Activated naive CD4-positive, alpha-beta T cell treated with anti-CD3 and anti-CD28 coated beads, Interleukin-2, amount 10 ng/mL, durations not matched to agents 7 days and 5 days (primary cell): ENCODE measurements at regions not wholly inside any gene's neighbourhood (a gene's known extent, or its start where the extent isn't known, plus 50 kb on each side); places are given as distances from the start of the nearest gene placed in this dataset.

ENCODE experiments used
- CTCF ChIA-PET: fragments of 350-600 bp; sonication (Branson Sonifier 250); formaldehyde crosslinking; loops from one replicate; lab custom pipeline; 2021; ENCODE audit warnings: antibody characterized with exemption; lab: Charles Lee
- DNase-seq: peaks from one replicate; pipeline ENCODE4 v3.0.0-alpha.2; 2020
- H3K27ac Mint-ChIP-seq: one replicate; pipeline ENCODE4 v1.8.0; 2021; ENCODE audit warnings: mild to moderate bottlenecking, moderate library complexity, mixed read lengths
- H3K27me3 Mint-ChIP-seq: one replicate; pipeline ENCODE4 v1.8.0; 2021; ENCODE audit warnings: mild to moderate bottlenecking, mixed read lengths
- H3K36me3 Mint-ChIP-seq: one replicate; pipeline ENCODE4 v1.8.0; 2021; ENCODE audit warnings: mixed read lengths
- H3K4me1 Mint-ChIP-seq: one replicate; pipeline ENCODE4 v1.8.0; 2021; ENCODE audit warnings: mixed read lengths
- H3K4me3 Mint-ChIP-seq: one replicate; pipeline ENCODE4 v1.8.0; 2021; ENCODE audit warnings: mild to moderate bottlenecking, moderate library complexity, mixed read lengths
- H3K9me3 Mint-ChIP-seq: one replicate; pipeline ENCODE4 v1.8.0; 2021; ENCODE audit warnings: mixed read lengths

DNA sequence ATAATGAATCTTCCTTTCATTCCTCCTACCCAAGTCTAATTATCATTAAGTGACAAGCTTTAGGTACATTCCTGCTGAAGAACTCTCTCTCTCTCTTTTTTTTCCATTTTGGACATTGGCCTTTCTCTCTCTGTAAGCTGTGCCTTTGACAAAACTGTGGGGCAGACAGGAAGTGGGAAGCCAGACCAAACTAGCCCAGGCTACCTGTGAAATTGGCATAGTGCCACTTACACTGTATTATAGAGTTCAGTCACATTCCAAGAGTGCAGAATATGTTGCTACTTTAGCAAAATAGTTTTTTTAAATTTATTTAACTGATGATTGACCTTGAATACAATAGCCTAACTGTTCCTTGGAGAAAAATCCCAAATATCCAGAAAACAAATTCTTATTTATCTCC, 381.5 kb upstream of the ETAA1 start:
- Mint-ChIP-seq H3K36me3 (no peaks in the 10 kb centered on the region), H3K27ac (no peak overlapping the region), H3K27me3 (no peaks in the 10 kb centered on the region), H3K4me3 (no peak overlapping the region), H3K9me3 (peaks cover 1% of the 10 kb centered on the region), H3K4me1 (no peaks in the 10 kb centered on the region)
- DNase-seq = no peak
- CTCF ChIA-PET = no interaction called here

DNA sequence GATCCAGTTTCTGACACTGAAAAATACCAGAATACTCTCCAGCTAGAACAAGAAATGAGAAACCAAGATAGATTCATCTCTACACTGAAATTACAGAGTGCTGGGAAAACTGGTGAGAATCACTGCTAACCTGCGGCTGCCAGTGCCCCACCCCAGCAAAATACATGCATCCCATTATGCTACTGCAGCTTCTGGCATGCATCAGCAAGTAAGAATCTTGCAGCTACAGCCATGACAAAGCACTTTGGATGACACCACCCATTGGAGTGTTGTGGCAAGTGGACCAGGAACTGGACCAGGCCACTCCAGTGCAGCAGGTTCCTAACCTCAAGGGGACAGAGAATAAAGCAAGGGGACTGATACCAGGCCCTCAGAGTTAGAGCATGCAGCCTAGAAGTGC, 378.8 kb upstream of the ETAA1 start:
- H3K4me1 Mint-ChIP-seq = no peaks in the 10 kb centered on the region
- DNase-seq = no peak
- H3K36me3 Mint-ChIP-seq = no peaks in the 10 kb centered on the region
- no peaks in the 10 kb centered on the region for H3K27me3 Mint-ChIP-seq
- H3K9me3 Mint-ChIP-seq = peaks cover 4% of the 10 kb centered on the region
- H3K27ac Mint-ChIP-seq = no peak overlapping the region
- no peak overlapping the region for H3K4me3 Mint-ChIP-seq
- CTCF ChIA-PET = no interaction called here

DNA sequence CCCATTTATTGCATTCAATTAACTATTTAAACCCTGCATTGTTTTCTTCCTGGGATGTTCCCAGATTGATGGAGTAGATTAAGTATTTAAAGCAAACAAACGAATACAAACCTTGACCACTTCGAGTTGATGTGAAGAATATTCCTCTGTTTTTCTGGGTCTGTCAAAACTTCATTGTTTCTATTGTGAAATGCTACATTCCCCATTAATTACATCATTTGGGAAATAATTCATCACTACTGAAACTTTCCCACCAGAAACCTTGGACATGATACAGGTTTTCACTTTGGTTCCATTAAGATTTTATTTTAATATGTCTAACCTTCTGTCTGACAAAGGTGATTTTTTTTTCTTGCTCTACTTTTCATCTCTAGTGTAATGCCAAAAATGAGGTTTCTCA, 365.1 kb upstream of the ETAA1 start:
- H3K27ac Mint-ChIP-seq = no peak overlapping the region
- no peaks in the 10 kb centered on the region for H3K36me3 Mint-ChIP-seq
- DNase-seq = no peak
- CTCF ChIA-PET = no interaction called here
- H3K4me1 Mint-ChIP-seq = no peaks in the 10 kb centered on the region
- H3K9me3 Mint-ChIP-seq = peaks cover 6% of the 10 kb centered on the region
- no peak overlapping the region for H3K4me3 Mint-ChIP-seq
- no peaks in the 10 kb centered on the region for H3K27me3 Mint-ChIP-seq

DNA sequence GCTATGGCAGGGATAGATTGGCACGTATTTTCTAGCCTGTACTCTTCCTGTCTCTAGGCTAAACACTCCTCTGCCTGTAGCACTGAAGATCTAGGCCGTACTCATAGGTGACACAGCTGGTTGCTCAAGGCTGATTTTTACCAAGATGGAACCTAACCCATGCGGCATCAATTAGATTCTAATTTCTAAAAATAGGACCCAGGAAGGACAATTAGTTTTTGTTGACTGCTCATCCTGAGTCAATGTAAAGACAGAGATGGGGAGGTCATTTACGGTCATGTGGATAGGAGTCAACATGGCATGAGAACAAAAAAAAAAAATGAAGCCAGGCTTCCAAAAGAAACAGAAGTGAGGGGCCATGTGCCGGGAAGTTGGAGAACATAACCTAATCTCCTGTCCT, 360.7 kb upstream of the ETAA1 start:
- no peak for DNase-seq
- H3K27ac Mint-ChIP-seq = no peak overlapping the region

DNA sequence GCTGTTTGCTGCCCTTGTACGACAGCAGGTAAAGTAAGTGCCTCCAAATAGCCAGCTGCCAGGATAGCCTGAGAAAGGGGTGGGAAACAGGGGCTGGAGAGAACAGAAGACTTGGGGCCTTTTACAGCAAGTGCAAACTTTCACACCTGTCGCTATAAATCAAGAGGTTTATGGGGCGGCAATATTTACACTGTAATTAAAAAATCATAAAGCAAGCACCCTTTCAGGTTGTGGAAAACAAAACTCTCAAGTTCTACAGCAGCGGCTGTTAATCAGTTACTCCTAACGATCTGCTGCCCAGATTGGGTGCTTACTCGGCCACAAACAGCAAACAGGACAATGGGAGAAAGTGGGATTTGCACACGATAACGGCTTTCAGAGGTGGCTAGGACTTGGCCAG, 359.5 kb upstream of the ETAA1 start:
- CTCF ChIA-PET = no interaction called here
- Mint-ChIP-seq H3K9me3 (peaks cover 7% of the 10 kb centered on the region), H3K4me1 (no peaks in the 10 kb centered on the region), H3K27ac (no peak overlapping the region), H3K36me3 (no peaks in the 10 kb centered on the region), H3K27me3 (no peaks in the 10 kb centered on the region), H3K4me3 (no peak overlapping the region)
- DNase-seq = no peak

More for the DNA sequence above, 360.7 kb upstream of the ETAA1 start:
- H3K9me3 Mint-ChIP-seq = peaks cover 7% of the 10 kb centered on the region
- no peaks in the 10 kb centered on the region for H3K27me3 Mint-ChIP-seq
- no peaks in the 10 kb centered on the region for H3K36me3 Mint-ChIP-seq
- CTCF ChIA-PET = no interaction called here
- no peak overlapping the region for H3K4me3 Mint-ChIP-seq
- no peaks in the 10 kb centered on the region for H3K4me1 Mint-ChIP-seq

DNA sequence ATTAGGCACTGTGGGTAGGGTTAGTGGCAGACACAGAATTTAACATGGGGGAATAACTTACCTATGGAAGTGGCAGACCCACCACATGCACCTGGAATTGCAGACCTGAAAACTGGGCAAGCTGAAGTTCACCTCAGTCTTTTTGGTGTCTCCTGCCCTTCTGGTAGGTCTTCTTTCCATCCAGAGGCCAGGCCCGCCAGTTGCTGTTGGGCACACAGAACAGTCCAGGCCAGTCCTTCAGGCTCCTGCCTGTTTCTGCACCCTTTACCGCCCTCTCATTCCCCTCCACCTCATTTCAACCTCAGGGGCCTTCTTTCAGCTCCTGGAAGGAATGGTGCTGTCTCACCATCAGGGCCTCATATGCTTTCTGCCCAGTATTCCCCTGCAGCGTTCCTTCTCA, 358.9 kb upstream of the ETAA1 start:
- CTCF ChIA-PET = no interaction called here
- Mint-ChIP-seq H3K27ac (no peak overlapping the region), H3K36me3 (no peaks in the 10 kb centered on the region), H3K27me3 (no peaks in the 10 kb centered on the region), H3K4me1 (no peaks in the 10 kb centered on the region), H3K9me3 (peaks cover 8% of the 10 kb centered on the region), H3K4me3 (no peak overlapping the region)
- DNase-seq = no peak

DNA sequence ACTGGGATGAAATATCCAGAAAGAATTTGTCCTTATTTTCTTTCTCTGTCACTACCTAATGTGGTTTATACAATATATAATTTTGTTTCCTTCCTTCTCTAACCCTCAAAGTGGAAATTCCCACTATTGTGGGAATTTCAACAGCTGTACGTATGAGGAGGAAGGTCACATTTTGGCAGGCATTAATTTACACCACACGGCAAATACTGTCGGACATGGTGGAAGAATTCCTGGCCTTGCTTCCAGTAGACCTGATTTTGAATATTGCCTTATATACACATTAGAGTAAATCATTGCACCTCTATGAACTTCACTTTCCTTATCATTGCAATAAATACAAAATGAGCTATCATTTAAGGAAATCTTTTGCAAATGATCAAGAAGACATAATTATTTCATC, 358.1 kb upstream of the ETAA1 start:
- Mint-ChIP-seq H3K27ac (no peak overlapping the region), H3K36me3 (no peaks in the 10 kb centered on the region), H3K9me3 (peaks cover 10% of the 10 kb centered on the region), H3K4me3 (no peak overlapping the region), H3K27me3 (no peaks in the 10 kb centered on the region), H3K4me1 (no peaks in the 10 kb centered on the region)
- CTCF ChIA-PET = no interaction called here
- DNase-seq = no peak

DNA sequence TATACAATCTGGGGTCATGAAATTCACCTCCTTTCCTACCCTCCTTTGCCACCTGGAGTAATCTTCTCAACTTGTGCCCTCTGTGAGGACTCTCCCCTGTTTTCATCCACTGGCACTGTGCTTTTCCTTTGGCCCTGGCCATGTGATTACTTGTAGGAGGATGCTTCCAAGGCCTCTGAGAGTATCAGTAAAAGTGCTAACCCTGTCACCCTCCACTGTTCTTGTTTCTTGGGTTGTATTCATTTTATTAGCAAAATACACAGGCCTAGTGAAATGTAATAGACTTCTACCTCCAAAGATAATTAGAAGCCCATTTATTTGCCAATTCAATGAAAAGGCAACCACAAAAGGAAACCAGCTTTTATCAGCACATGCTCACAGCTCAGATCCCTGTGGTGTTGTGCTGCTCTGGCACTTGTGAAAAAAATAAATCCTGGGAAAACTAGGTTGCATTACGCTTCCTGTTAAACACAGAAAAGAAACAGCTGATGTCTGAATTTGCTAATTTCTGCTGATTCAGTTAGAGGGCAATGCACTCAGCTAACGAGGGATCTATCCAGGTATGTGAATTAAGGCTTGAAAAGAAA, 357.5 kb upstream of the ETAA1 start:
- DNase-seq = no peak
- CTCF ChIA-PET = no interaction called here
- no peaks in the 10 kb centered on the region for H3K4me1 Mint-ChIP-seq
- H3K27ac Mint-ChIP-seq = no peak overlapping the region
- no peaks in the 10 kb centered on the region for H3K36me3 Mint-ChIP-seq
- no peaks in the 10 kb centered on the region for H3K27me3 Mint-ChIP-seq
- H3K9me3 Mint-ChIP-seq = peaks cover 10% of the 10 kb centered on the region
- no peak overlapping the region for H3K4me3 Mint-ChIP-seq

DNA sequence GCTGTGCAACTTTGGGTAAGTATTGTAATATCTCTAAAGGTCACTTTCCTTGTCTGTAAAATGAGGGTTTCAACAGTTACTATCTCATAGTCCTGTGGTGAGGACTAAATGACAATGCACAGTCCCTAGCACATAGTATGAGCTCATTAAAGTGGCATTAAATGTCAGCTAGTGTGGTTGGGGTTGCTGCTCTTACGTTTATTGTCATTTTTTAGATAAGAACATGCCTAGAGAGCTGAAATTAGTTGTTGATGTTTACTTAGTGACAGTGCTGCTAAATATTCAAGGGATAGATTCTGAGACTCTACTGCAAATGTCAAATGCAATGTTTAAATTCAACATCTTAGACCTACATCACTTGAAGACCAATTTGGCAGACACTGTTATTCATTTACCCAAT, 356.1 kb upstream of the ETAA1 start:
- H3K4me1 Mint-ChIP-seq = no peaks in the 10 kb centered on the region
- H3K27ac Mint-ChIP-seq = no peak overlapping the region
- CTCF ChIA-PET = no interaction called here
- no peak overlapping the region for H3K4me3 Mint-ChIP-seq
- H3K9me3 Mint-ChIP-seq = peaks cover 9% of the 10 kb centered on the region
- no peak for DNase-seq
- no peaks in the 10 kb centered on the region for H3K27me3 Mint-ChIP-seq
- H3K36me3 Mint-ChIP-seq = no peaks in the 10 kb centered on the region

DNA sequence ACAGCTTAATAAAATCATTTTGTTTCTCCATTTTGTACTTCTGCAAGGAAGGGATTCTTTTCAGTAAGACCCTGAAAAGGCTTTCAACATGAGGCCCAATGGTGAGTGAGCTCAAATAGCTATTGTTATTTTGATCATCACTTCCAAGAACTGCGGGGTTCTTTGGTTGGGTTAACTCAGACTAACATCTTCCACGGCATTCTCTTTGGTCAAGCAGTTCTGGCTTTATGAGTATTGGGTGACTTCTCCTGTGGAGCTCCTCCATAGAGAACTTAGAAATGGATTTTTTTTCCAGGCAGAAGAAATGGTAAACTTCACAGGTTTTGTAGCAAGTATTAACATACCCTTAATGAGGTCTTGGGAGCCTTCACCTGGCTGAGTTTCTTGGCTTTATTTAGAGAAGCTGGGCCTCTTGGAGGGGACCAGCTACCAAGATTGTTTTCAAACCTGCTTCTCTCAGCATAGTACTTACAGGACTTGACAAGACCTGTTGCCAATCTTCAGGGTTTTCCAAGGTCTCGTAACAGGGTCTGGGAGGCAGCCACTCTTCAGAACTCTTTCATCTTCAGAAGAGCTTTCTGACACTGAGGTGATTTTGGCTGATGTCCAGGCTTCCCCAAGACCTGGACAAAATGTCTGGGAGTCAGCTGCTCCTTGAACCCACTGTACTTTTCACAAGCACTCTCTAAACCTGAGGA, 353.2 kb upstream of the ETAA1 start:
- Mint-ChIP-seq H3K27ac (no peak overlapping the region), H3K4me3 (no peak overlapping the region), H3K36me3 (no peaks in the 10 kb centered on the region), H3K4me1 (no peaks in the 10 kb centered on the region), H3K9me3 (peaks cover 5% of the 10 kb centered on the region), H3K27me3 (no peaks in the 10 kb centered on the region)
- CTCF ChIA-PET = no interaction called here
- DNase-seq = no peak

DNA sequence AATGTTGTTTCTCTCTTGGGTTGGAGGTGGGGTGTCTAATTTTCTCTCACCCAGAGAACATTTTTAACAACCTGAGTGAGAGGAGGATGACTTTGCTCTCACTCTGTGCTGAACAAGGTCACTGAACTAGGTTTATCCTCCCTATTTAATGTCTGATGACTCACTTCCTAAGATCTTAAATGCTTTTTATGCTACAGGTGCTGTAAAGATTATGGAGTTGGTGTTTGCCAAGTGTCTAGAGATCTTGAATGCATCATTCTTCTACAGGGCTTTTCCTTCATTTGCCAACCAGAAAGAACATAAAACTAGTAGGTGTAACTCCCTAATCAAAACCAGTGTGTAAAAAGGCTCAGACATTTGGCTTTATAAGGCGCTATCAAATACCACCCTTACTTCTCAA, 350.5 kb upstream of the ETAA1 start:
- Mint-ChIP-seq H3K36me3 (no peaks in the 10 kb centered on the region), H3K9me3 (peaks cover 4% of the 10 kb centered on the region), H3K4me3 (no peak overlapping the region), H3K27me3 (no peaks in the 10 kb centered on the region), H3K27ac (no peak overlapping the region), H3K4me1 (no peaks in the 10 kb centered on the region)
- DNase-seq = no peak
- CTCF ChIA-PET = no interaction called here

DNA sequence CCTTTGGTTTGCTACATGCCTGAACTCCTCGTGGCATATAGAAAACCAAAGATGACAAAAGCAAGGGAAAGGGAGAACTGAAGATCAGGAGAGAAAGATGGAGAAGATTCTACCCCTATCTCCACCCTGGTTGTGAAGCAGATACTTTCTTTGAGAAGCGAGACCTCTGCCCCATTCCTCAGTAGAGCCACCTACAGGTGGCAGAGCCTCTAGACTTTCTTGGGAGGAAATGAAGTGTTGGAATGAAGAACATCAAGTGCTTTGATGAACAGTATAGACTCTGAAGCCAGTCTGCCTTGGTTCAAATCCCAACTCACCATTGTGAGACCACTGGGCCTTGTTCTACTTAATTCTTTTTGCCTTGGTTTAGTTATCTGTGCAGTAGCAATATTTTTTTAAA, 348.8 kb upstream of the ETAA1 start:
- DNase-seq = no peak
- H3K27ac Mint-ChIP-seq = no peak overlapping the region
- H3K4me1 Mint-ChIP-seq = no peaks in the 10 kb centered on the region
- peaks cover 2% of the 10 kb centered on the region for H3K9me3 Mint-ChIP-seq
- no peaks in the 10 kb centered on the region for H3K27me3 Mint-ChIP-seq
- no peak overlapping the region for H3K4me3 Mint-ChIP-seq
- no peaks in the 10 kb centered on the region for H3K36me3 Mint-ChIP-seq
- CTCF ChIA-PET = no interaction called here

DNA sequence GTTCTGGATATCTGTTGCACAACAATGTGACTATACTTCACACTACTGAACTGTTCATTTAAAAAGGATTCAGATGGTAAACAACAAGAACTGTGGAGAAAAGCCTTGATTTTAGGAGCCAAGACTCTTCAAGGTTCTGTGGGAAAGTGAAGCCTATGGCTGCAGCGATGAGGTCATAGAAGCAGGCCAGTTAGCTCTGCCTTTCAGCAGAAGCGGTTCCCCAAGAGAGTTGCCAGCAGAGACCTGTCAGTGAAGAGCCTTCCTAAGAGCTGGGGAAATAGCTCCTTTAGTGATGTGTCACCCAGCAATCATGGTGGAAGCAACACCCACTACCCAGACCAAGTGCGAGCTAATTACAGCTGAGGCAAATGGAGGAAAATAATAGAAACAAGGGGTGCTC, 346.5 kb upstream of the ETAA1 start:
- H3K27me3 Mint-ChIP-seq = no peaks in the 10 kb centered on the region
- H3K9me3 Mint-ChIP-seq = no peaks in the 10 kb centered on the region
- DNase-seq = no peak
- H3K4me3 Mint-ChIP-seq = no peak overlapping the region
- H3K4me1 Mint-ChIP-seq = no peaks in the 10 kb centered on the region
- no peaks in the 10 kb centered on the region for H3K36me3 Mint-ChIP-seq
- no peak overlapping the region for H3K27ac Mint-ChIP-seq
- CTCF ChIA-PET = no interaction called here

DNA sequence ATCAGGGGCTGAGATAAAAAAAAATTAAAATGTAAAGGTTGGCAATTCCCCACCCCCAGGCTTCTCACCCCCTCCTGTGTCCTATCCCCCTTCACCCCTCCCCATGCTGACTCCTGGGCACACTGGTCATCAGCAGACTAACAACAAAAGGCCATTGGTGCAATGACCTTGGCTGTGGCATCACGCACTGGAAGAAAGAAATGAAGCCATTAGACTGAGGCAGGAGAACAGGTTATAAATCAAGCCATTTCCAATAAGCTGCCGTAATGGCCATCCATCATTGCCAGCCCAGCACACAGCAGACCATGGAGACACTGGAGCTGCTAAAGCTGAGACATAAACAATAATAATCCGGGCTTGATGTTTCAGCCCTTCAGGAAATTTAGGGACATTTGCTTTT, 342.4 kb upstream of the ETAA1 start:
- Mint-ChIP-seq H3K9me3 (no peaks in the 10 kb centered on the region), H3K27me3 (no peaks in the 10 kb centered on the region), H3K27ac (no peak overlapping the region), H3K36me3 (no peaks in the 10 kb centered on the region), H3K4me1 (no peaks in the 10 kb centered on the region), H3K4me3 (no peak overlapping the region)
- DNase-seq = no peak
- CTCF ChIA-PET = no interaction called here

DNA sequence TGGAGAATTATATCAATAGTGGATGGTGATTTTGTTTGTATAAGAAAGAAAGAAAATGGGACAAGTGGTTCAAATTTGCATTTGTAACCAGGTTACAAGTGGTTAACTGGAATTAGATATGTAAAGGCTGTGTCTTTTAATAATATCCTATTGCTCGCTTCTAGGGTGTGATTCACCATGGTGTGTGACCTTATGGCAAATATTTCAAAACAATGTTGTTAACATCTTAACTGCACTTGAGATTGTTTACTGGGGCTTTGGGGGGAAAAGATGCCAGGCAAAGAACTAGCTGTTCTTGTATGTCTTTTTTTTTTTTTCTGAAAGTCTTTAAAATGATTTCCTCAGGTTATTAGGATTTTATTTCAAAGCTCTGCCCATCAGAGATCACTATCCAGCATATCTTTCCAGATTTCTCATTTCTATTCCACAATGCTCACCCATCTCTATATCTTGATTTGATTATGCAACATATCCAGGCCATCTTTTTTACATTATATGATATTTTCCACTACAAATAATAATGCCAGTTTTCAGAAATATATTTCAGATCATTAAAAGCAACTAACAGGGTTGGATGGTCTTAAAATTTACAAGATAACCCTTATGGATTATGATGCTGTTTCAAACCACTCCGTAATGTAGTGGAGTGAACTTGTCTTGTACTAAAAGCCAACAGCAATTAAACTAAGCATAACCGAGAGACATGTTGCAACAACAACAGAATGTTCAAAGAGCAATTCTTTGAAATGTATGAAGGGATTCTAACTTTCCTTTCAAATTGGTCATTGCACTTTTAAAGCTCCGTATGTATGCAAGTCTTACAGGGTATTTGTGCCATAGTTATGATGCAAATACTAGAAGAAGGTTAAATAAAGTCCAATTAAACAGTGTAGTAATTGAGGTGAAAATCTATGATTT, 341.5 kb upstream of the ETAA1 start:
- Mint-ChIP-seq H3K36me3 (no peaks in the 10 kb centered on the region), H3K27ac (no peak overlapping the region), H3K9me3 (no peaks in the 10 kb centered on the region), H3K4me3 (no peak overlapping the region), H3K27me3 (no peaks in the 10 kb centered on the region), H3K4me1 (no peaks in the 10 kb centered on the region)
- CTCF ChIA-PET = no interaction called here
- DNase-seq = no peak
